Keratinocyte (primary cell): ENCODE measurements at regions not wholly inside any gene's neighbourhood (a gene's known extent, or its start where the extent isn't known, plus 50 kb on each side); places are given as distances from the start of the nearest gene placed in this dataset.

Source experiments
- DNase-seq: peaks from one replicate; pipeline ENCODE4 v3.0.0-alpha.2; 2011; ENCODE audit warnings: low read depth, missing footprints, low spot score
- FAIRE-seq: peaks from 2 replicates; lab custom pipeline; 2011; peaks lifted over from hg19 to GRCh38; lab: Jason Lieb, UNC
- H2AFZ ChIP-seq: 2 replicates; pipeline ENCODE4 v1.6.0; 2012; ENCODE audit warnings: low read length, control low read depth, inconsistent platforms; ENCODE audit not compliant: control insufficient read depth
- H3K27ac ChIP-seq: 2 replicates; pipeline ENCODE4 v1.5.1; 2011; ENCODE audit warnings: low read length; ENCODE audit not compliant: control insufficient read depth, insufficient read depth
- H3K27me3 ChIP-seq: 3 replicates; pipeline ENCODE4 v1.6.0; 2011; ENCODE audit warnings: low read length; ENCODE audit not compliant: control insufficient read depth, insufficient read depth; ENCODE audit errors: extremely low read depth
- H3K36me3 ChIP-seq, 2 experiments: 2 replicates in 1 of 2; 3 replicates in 1 of 2; pipeline ENCODE4 v1.5.1; 2011; ENCODE audit warnings: low read length in 2 of 2, mild to moderate bottlenecking in 1 of 2; ENCODE audit not compliant: control insufficient read depth in 2 of 2, insufficient read depth in 2 of 2; ENCODE audit errors: extremely low read depth in 1 of 2
- H3K4me1 ChIP-seq: 3 replicates; pipeline ENCODE4 v1.5.1; 2011; ENCODE audit warnings: low read length; ENCODE audit not compliant: control insufficient read depth, insufficient read depth; ENCODE audit errors: extremely low read depth
- H3K4me2 ChIP-seq: 3 replicates; pipeline ENCODE4 v1.6.0; 2011; ENCODE audit warnings: low read depth, low read length; ENCODE audit not compliant: control insufficient read depth, insufficient read depth; ENCODE audit errors: extremely low read depth
- H3K4me3 ChIP-seq, 3 experiments: fragments of 200-600 bp in 1 of 3; sonication (generic) in 1 of 3; 2 replicates in 2 of 3; 3 replicates in 1 of 3; pipeline ENCODE4 v1.5.1; 2011 to 2016; ENCODE audit warnings: low read length in 3 of 3, mild to moderate bottlenecking in 3 of 3, control low read depth in 2 of 3, inconsistent platforms in 1 of 3, low read depth in 1 of 3, mixed read lengths in 1 of 3, mixed run types in 1 of 3, moderate library complexity in 1 of 3; ENCODE audit not compliant: control insufficient read depth in 2 of 3, insufficient read depth in 2 of 3; ENCODE audit errors: extremely low read depth in 1 of 3
- H3K79me2 ChIP-seq: 2 replicates; pipeline ENCODE4 v1.6.0; 2012; ENCODE audit warnings: low read length; ENCODE audit not compliant: control insufficient read depth, insufficient read depth
- H3K9ac ChIP-seq: 3 replicates; pipeline ENCODE4 v1.6.0; 2011; ENCODE audit warnings: low read length; ENCODE audit not compliant: control insufficient read depth, insufficient read depth; ENCODE audit errors: extremely low read depth
- H3K9me1 ChIP-seq: 3 replicates; pipeline ENCODE4 v1.6.0; 2011; ENCODE audit warnings: low read length; ENCODE audit not compliant: control insufficient read depth, insufficient read depth; ENCODE audit errors: extremely low read depth
- H3K9me3 ChIP-seq: 2 replicates; pipeline ENCODE4 v1.5.1; 2012; ENCODE audit warnings: low read depth, low read length; ENCODE audit not compliant: control insufficient read depth
- H4K20me1 ChIP-seq: 3 replicates; pipeline ENCODE4 v1.6.0; 2011; ENCODE audit warnings: low read length; ENCODE audit not compliant: control insufficient read depth, insufficient read depth; ENCODE audit errors: extremely low read depth
- EZH2 ChIP-seq: IDR thresholded peaks from one replicate; pipeline ENCODE4 v1.6.1; 2012; ENCODE audit warnings: inconsistent platforms, mild to moderate bottlenecking, low read length, moderate library complexity
- dilution Hi-C: fragments of 300-500 bp; cut with MboI; formaldehyde crosslinking; loops from one replicate; pipeline ENCODE4 v1.7.0; 2020; ENCODE audit warnings: low sequenced_read_pairs; ENCODE audit not compliant: extremely low pct_ligation_motif_present
- TF ChIP-seq, protein P1 (sequence below), 3 experiments: IDR thresholded peaks in 1 of 3; conservative IDR thresholded peaks in 1 of 3; optimal IDR thresholded peaks in 1 of 3; 2 replicates in 2 of 3; 3 replicates in 1 of 3; pipeline versions ENCODE3 to v1.5.1; 2011; ENCODE audit warnings: low read length in 3 of 3, mild to moderate bottlenecking in 3 of 3, moderate library complexity in 2 of 3, control low read depth in 1 of 3, inconsistent platforms in 1 of 3; ENCODE audit not compliant: insufficient read depth in 2 of 3; ENCODE audit errors: extremely low read depth in 1 of 3

DNA sequence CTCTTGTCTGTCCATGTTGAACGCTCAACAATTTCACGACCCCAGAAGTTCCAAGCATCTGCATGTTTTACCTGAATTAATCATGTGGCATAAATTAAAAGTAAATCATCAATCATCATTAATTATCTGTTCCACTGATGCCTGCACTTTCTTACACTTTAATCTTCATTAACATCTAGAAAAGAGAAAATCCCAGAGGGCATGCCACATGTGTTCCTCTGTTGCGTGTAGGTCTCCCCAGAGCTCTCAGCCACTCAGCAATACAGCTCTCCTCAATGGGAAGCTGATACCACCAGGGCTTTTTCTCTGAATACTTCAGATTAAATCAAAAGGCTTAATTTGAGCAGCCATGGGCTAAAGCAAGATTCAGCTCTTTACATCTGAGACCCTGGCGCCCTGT lies 722.4 kb upstream of the TENM3 start:
- no peak overlapping the region for H3K4me3 ChIP-seq
- TF ChIP-seq, protein P1, sequence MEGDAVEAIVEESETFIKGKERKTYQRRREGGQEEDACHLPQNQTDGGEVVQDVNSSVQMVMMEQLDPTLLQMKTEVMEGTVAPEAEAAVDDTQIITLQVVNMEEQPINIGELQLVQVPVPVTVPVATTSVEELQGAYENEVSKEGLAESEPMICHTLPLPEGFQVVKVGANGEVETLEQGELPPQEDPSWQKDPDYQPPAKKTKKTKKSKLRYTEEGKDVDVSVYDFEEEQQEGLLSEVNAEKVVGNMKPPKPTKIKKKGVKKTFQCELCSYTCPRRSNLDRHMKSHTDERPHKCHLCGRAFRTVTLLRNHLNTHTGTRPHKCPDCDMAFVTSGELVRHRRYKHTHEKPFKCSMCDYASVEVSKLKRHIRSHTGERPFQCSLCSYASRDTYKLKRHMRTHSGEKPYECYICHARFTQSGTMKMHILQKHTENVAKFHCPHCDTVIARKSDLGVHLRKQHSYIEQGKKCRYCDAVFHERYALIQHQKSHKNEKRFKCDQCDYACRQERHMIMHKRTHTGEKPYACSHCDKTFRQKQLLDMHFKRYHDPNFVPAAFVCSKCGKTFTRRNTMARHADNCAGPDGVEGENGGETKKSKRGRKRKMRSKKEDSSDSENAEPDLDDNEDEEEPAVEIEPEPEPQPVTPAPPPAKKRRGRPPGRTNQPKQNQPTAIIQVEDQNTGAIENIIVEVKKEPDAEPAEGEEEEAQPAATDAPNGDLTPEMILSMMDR (optimal IDR thresholded peaks at IDR 0.05 in 1 of 3, IDR thresholded peaks at IDR 0.05 in 1 of 3, conservative IDR thresholded peaks at IDR 0.05 in 1 of 3; ENCODE audit: extremely low read depth in 1 of 3, insufficient read depth in 2 of 3, low read length in 3 of 3): no peak
- no peak for TF ChIP-seq EZH2
- H3K4me1 ChIP-seq: no peaks in the 10 kb centered on the region
- H3K27me3 ChIP-seq: no peaks in the 10 kb centered on the region
- FAIRE-seq: no peak
- no peak overlapping the region for H3K9ac ChIP-seq
- no peak overlapping the region for H2AFZ ChIP-seq
- no peaks in the 10 kb centered on the region for H3K79me2 ChIP-seq
- no peaks in the 10 kb centered on the region for H3K36me3 ChIP-seq
- no peak overlapping the region for H3K27ac ChIP-seq
- H3K9me1 ChIP-seq: no peaks in the 10 kb centered on the region
- dilution Hi-C loops: loop anchor here (25.0 kb wide), 1 partner anchor 358 kb away; no protein-coding TSS in a partner anchor
- H4K20me1 ChIP-seq: no peaks in the 10 kb centered on the region
- no peaks in the 10 kb centered on the region for H3K9me3 ChIP-seq
- H3K4me2 ChIP-seq: no peak overlapping the region
- no peak for DNase-seq

DNA sequence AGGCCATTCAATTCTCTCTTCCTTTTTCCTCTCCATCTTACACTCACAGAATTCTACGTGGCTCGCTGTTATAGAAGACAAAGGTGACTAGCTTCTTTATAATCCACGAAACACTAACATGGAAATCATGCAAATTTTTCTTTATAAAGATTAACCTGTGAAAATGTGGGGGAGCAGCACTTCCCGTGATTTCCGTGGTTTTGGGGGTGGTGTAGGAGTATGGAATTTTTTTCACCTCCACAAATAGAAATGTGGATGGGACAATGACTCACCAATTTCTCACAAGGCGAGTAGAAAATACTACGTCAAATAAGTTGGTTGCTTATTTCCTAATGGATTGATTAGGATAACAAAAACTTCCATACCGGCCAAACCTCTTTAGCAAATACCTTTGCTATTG lies 719.2 kb upstream of the TENM3 start:
- no peak overlapping the region for H3K4me3 ChIP-seq
- no peaks in the 10 kb centered on the region for H3K9me3 ChIP-seq
- no peaks in the 10 kb centered on the region for H3K27me3 ChIP-seq
- no peak overlapping the region for H3K4me2 ChIP-seq
- H4K20me1 ChIP-seq: no peaks in the 10 kb centered on the region
- DNase-seq (no peak), FAIRE-seq (no peak)
- H3K36me3 ChIP-seq: no peaks in the 10 kb centered on the region
- no peak overlapping the region for H2AFZ ChIP-seq
- H3K9ac ChIP-seq: no peak overlapping the region
- no peaks in the 10 kb centered on the region for H3K4me1 ChIP-seq
- dilution Hi-C loops: loop anchor here (25.0 kb wide), 1 partner anchor 362 kb away; no protein-coding TSS in a partner anchor
- no peak for TF ChIP-seq EZH2
- no peak overlapping the region for H3K27ac ChIP-seq
- H3K79me2 ChIP-seq: no peaks in the 10 kb centered on the region
- H3K9me1 ChIP-seq: no peaks in the 10 kb centered on the region

DNA sequence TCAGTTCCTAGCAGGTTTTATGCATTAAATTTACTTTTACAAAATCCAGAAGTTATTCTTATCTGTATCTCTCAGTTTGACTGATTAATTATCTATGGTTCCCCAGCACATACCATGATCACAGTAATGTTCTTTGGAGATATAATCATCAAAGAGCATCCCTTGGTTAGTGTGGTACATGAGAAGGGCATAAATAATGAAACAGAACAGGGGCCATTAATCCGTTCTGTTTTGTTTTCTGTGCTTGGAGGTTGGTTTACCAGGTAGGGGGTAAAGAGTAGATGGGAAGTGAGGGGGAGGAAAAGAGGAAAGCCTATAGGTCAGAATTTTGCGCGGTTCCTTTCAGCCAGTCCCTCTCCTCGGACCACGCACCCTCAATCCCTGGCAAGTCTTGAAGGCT lies 718.7 kb upstream of the TENM3 start:
- H3K9me1 ChIP-seq: no peaks in the 10 kb centered on the region
- no peak overlapping the region for H2AFZ ChIP-seq
- no peaks in the 10 kb centered on the region for H4K20me1 ChIP-seq
- no peak for DNase-seq
- no peaks in the 10 kb centered on the region for H3K9me3 ChIP-seq
- TF ChIP-seq, protein P1 (optimal IDR thresholded peaks at IDR 0.05 in 1 of 3, IDR thresholded peaks at IDR 0.05 in 1 of 3, conservative IDR thresholded peaks at IDR 0.05 in 1 of 3; ENCODE audit: extremely low read depth in 1 of 3, insufficient read depth in 2 of 3, low read length in 3 of 3): no peak
- no peak for TF ChIP-seq EZH2
- FAIRE-seq: no peak
- H3K4me2 ChIP-seq: no peak overlapping the region
- H3K27me3 ChIP-seq: no peaks in the 10 kb centered on the region
- H3K4me3 ChIP-seq: no peak overlapping the region
- no peak overlapping the region for H3K9ac ChIP-seq
- H3K36me3 ChIP-seq: no peaks in the 10 kb centered on the region
- no peak overlapping the region for H3K27ac ChIP-seq
- H3K4me1 ChIP-seq: no peaks in the 10 kb centered on the region
- no peaks in the 10 kb centered on the region for H3K79me2 ChIP-seq
- dilution Hi-C loops: loop anchor here (25.0 kb wide), 1 partner anchor 362 kb away; no protein-coding TSS in a partner anchor
